ENCODE measurements at regions not wholly inside any gene's neighbourhood (a gene's known extent, or its start where the extent isn't known, plus 50 kb on each side); places are given as distances from the start of the nearest gene placed in this dataset.

DNA sequence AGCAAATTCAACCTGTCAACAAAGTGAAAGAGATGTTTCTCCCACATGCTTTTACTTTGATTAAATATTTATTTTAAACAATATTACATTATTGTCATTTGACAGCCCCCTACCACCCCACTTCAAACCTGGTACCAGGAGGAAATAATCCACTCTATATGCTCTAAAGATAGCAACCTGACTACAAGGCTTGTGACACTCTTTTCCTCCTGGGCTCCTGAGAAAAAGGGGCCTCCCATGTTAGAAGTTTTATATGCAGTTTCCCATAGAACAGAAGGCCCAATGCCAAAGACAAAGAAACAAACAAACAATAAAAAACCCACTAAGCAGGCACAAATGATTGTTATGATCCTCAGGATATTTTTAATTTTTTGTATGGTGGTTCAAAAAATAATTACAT is 73.6 kb downstream of the RPS29 start:
- ChIA-PET POLR2A (ENCODE audit: low non-redundant PET) (no interaction called here), CTCF (no interaction called here)
- Histone ChIP-seq H3K27me3 (replicated peaks; ENCODE audit: insufficient read depth, low read depth, low read length, poor library complexity) (no peaks in the 10 kb centered on the region), H3K36me3 (ENCODE audit: insufficient read depth, low read length, poor library complexity, severe bottlenecking) (no peaks in the 10 kb centered on the region), H3K27ac (ENCODE audit: low read depth, low read length, poor library complexity, severe bottlenecking) (no peak overlapping the region), H3K4me3 (ENCODE audit: low read depth, low read length, poor library complexity, severe bottlenecking) (no peak overlapping the region), H3K4me1 (ENCODE audit: insufficient read depth, low read length, poor library complexity, severe bottlenecking) (no peaks in the 10 kb centered on the region), H3K9me3 (ENCODE audit: low read depth, low read length, poor library complexity, severe bottlenecking) (no peaks in the 10 kb centered on the region)
- no TSS peak for BruUV-seq (replicated peaks)
- intact Hi-C loops (cut with micrococcal nuclease; ENCODE audit: unreplicated experiment) = no loop called here
- TF ChIP-seq CTCF (conservative IDR thresholded peaks at IDR 0.05; ENCODE audit: low read depth, low read length) = no peak
- no peak for TF ChIP-seq EZH2 (IDR thresholded peaks at IDR 0.05; ENCODE audit: borderline replicate concordance, low read depth, low read length, poor library complexity, severe bottlenecking)
- DNase-seq (ENCODE audit: low spot score) = no peak

GRCh38 chr14:49512147-49512551 is 74.0 kb downstream of the RPS29 start:
- DNase-seq (ENCODE audit: low spot score) = peak; percentile 4
- BruUV-seq (replicated peaks) = no TSS peak
- intact Hi-C loops (cut with micrococcal nuclease; ENCODE audit: unreplicated experiment) = no loop called here
- Histone ChIP-seq H3K27me3 (replicated peaks; ENCODE audit: insufficient read depth, low read depth, low read length, poor library complexity) (no peaks in the 10 kb centered on the region), H3K9me3 (ENCODE audit: low read depth, low read length, poor library complexity, severe bottlenecking) (no peaks in the 10 kb centered on the region), H3K4me1 (ENCODE audit: insufficient read depth, low read length, poor library complexity, severe bottlenecking) (no peaks in the 10 kb centered on the region), H3K27ac (ENCODE audit: low read depth, low read length, poor library complexity, severe bottlenecking) (no peak overlapping the region), H3K36me3 (ENCODE audit: insufficient read depth, low read length, poor library complexity, severe bottlenecking) (no peaks in the 10 kb centered on the region), H3K4me3 (ENCODE audit: low read depth, low read length, poor library complexity, severe bottlenecking) (no peak overlapping the region)
- POLR2A ChIA-PET (ENCODE audit: low non-redundant PET) = no interaction called here
- CTCF ChIA-PET = no interaction called here
- no peak for TF ChIP-seq CTCF (conservative IDR thresholded peaks at IDR 0.05; ENCODE audit: low read depth, low read length)
- TF ChIP-seq EZH2 (IDR thresholded peaks at IDR 0.05; ENCODE audit: borderline replicate concordance, low read depth, low read length, poor library complexity, severe bottlenecking) = no peak

DNA sequence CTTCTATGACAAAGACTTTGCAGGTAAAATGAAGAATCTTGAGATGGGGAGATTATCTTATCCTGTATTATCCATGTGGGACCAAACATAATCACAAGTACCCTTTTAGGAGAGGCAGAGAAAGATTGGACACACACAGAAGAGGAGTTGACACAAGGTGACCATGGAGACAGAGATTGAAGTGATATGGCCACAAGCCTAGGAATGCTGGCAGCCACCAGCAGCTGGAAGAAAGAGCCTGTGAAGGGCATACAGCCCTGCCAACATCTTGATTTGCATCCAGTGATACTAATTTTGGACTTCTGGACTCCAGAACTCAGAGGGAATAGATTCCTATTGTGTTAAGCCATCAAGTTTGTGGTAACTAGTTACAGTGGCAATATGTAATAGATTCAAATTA is 78.1 kb downstream of the RPS29 start:
- no peak for DNase-seq (ENCODE audit: low spot score)
- no peak for TF ChIP-seq CTCF (conservative IDR thresholded peaks at IDR 0.05; ENCODE audit: low read depth, low read length)
- Histone ChIP-seq H3K27ac (ENCODE audit: low read depth, low read length, poor library complexity, severe bottlenecking) (no peak overlapping the region), H3K4me1 (ENCODE audit: insufficient read depth, low read length, poor library complexity, severe bottlenecking) (no peaks in the 10 kb centered on the region), H3K9me3 (ENCODE audit: low read depth, low read length, poor library complexity, severe bottlenecking) (no peaks in the 10 kb centered on the region), H3K27me3 (replicated peaks; ENCODE audit: insufficient read depth, low read depth, low read length, poor library complexity) (no peaks in the 10 kb centered on the region), H3K36me3 (ENCODE audit: insufficient read depth, low read length, poor library complexity, severe bottlenecking) (no peaks in the 10 kb centered on the region), H3K4me3 (ENCODE audit: low read depth, low read length, poor library complexity, severe bottlenecking) (no peak overlapping the region)
- ChIA-PET CTCF (no interaction called here), POLR2A (ENCODE audit: low non-redundant PET) (no interaction called here)
- no TSS peak for BruUV-seq (replicated peaks)
- intact Hi-C loops (cut with micrococcal nuclease; ENCODE audit: unreplicated experiment) = no loop called here
